H9 (cell line): ENCODE measurements at regions not wholly inside any gene's neighbourhood (a gene's known extent, or its start where the extent isn't known, plus 50 kb on each side); places are given as distances from the start of the nearest gene placed in this dataset.

ENCODE experiments used
- DNase-seq: peaks from one replicate; pipeline ENCODE4 v3.0.0-alpha.2; 2017
- H2AFZ ChIP-seq: one replicate; pipeline ENCODE4 v1.6.1; 2013; ENCODE audit warnings: mild to moderate bottlenecking, low read length, control low read depth, moderate library complexity
- H2AK5ac ChIP-seq: 2 replicates; pipeline ENCODE4 v1.6.1; 2013; ENCODE audit warnings: low read length, control low read depth, mixed read lengths; ENCODE audit not compliant: insufficient read length
- H2BK120ac ChIP-seq: one replicate; pipeline ENCODE4 v1.6.1; 2013; ENCODE audit warnings: low read depth, mild to moderate bottlenecking, low read length, control low read depth, inconsistent platforms; ENCODE audit not compliant: poor library complexity, severe bottlenecking
- H2BK12ac ChIP-seq: 2 replicates; pipeline ENCODE4 v1.6.1; 2013; ENCODE audit warnings: low read length, control low read depth, mixed read lengths, low read depth; ENCODE audit not compliant: insufficient read length
- H2BK15ac ChIP-seq: 2 replicates; pipeline ENCODE4 v1.6.1; 2013; ENCODE audit warnings: low read depth, low read length, control low read depth
- H2BK20ac ChIP-seq: one replicate; pipeline ENCODE4 v1.6.1; 2013; ENCODE audit warnings: low read depth, mild to moderate bottlenecking, low read length, control low read depth, inconsistent platforms; ENCODE audit not compliant: poor library complexity, severe bottlenecking
- H2BK5ac ChIP-seq: 2 replicates; pipeline ENCODE4 v1.6.1; 2013; ENCODE audit warnings: low read length, control low read depth, mixed read lengths; ENCODE audit not compliant: insufficient read length
- H3K14ac ChIP-seq: 2 replicates; pipeline ENCODE4 v1.6.1; 2013; ENCODE audit warnings: low read length, control low read depth; ENCODE audit not compliant: insufficient read depth
- H3K18ac ChIP-seq: 2 replicates; pipeline ENCODE4 v1.6.1; 2013; ENCODE audit warnings: low read depth, mild to moderate bottlenecking, mixed read lengths, low read length, control low read depth; ENCODE audit not compliant: insufficient read length
- H3K23ac ChIP-seq: 2 replicates; pipeline ENCODE4 v1.6.1; 2013; ENCODE audit warnings: low read length, control low read depth, mixed read lengths, low read depth; ENCODE audit not compliant: insufficient read length
- H3K23me2 ChIP-seq: 2 replicates; pipeline ENCODE4 v1.6.1; 2013; ENCODE audit warnings: low read depth, mild to moderate bottlenecking, mixed read lengths, low read length, control low read depth; ENCODE audit not compliant: insufficient read length, poor library complexity, severe bottlenecking
- H3K27ac ChIP-seq: 2 replicates; pipeline ENCODE4 v1.5.1; 2013; ENCODE audit warnings: low read length, control low read depth, mixed read lengths, low read depth; ENCODE audit not compliant: insufficient read length
- H3K27me3 ChIP-seq: 2 replicates; pipeline ENCODE4 v1.6.1; 2013; ENCODE audit warnings: low read length, control low read depth, inconsistent platforms; ENCODE audit not compliant: insufficient read depth
- H3K4ac ChIP-seq: 2 replicates; pipeline ENCODE4 v1.6.1; 2013; ENCODE audit warnings: low read depth, mild to moderate bottlenecking, control low read depth, inconsistent platforms, low read length, moderate library complexity
- H3K4me1 ChIP-seq: 2 replicates; pipeline ENCODE4 v1.6.1; 2013; ENCODE audit warnings: low read length, control low read depth, inconsistent platforms; ENCODE audit not compliant: insufficient read depth
- H3K4me2 ChIP-seq: 2 replicates; pipeline ENCODE4 v1.6.1; 2013; ENCODE audit warnings: low read length, control low read depth, mixed read lengths; ENCODE audit not compliant: insufficient read length, insufficient read depth
- H3K56ac ChIP-seq: 2 replicates; pipeline ENCODE4 v1.6.1; 2013; ENCODE audit warnings: low read depth, mild to moderate bottlenecking, mixed read lengths, low read length, control low read depth; ENCODE audit not compliant: insufficient read length
- H3K79me1 ChIP-seq: 2 replicates; pipeline ENCODE4 v1.6.1; 2013; ENCODE audit warnings: low read depth, mild to moderate bottlenecking, moderate library complexity, low read length, control low read depth, inconsistent platforms; ENCODE audit not compliant: insufficient read depth, poor library complexity, severe bottlenecking
- H3K79me2 ChIP-seq: 2 replicates; pipeline ENCODE4 v1.6.1; 2013; ENCODE audit warnings: low read length, control low read depth, inconsistent platforms; ENCODE audit not compliant: insufficient read depth
- H3K9ac ChIP-seq: 2 replicates; pipeline ENCODE4 v1.6.1; 2013; ENCODE audit warnings: low read length, control low read depth, mixed read lengths; ENCODE audit not compliant: insufficient read length; ENCODE audit errors: extremely low read depth
- H3K9me3 ChIP-seq: one replicate; pipeline ENCODE4 v1.6.1; 2013; ENCODE audit warnings: low read depth, low read length, inconsistent platforms; ENCODE audit not compliant: control insufficient read depth
- H3T11ph ChIP-seq: one replicate; pipeline ENCODE4 v1.6.1; 2013; ENCODE audit warnings: mild to moderate bottlenecking, low read length, control low read depth, inconsistent platforms
- H4K20me1 ChIP-seq: one replicate; pipeline ENCODE4 v1.6.1; 2013; ENCODE audit not compliant: control insufficient read depth, insufficient read length, insufficient read depth
- H4K5ac ChIP-seq: 2 replicates; pipeline ENCODE4 v1.6.1; 2013; ENCODE audit warnings: low read depth, mild to moderate bottlenecking, mixed read lengths, low read length, control low read depth; ENCODE audit not compliant: insufficient read length
- H4K8ac ChIP-seq: replicated peaks from 2 replicates; pipeline ENCODE4 v1.6.1; 2013; ENCODE audit warnings: low read length, control low read depth, mixed read lengths, low read depth; ENCODE audit not compliant: insufficient read length
- H4K91ac ChIP-seq: 2 replicates; pipeline ENCODE4 v1.6.1; 2013; ENCODE audit warnings: low read depth, mild to moderate bottlenecking, moderate library complexity, mixed read lengths, low read length, control low read depth; ENCODE audit not compliant: insufficient read length
- H3K27ac Mint-ChIP-seq, 3 experiments: 2 replicates in 2 of 3; 3 replicates in 1 of 3; pipeline ENCODE4 v1.8.0; 2020 to 2021; ENCODE audit warnings: mixed read lengths in 3 of 3, mild to moderate bottlenecking in 1 of 3, moderate library complexity in 1 of 3
- H3K27me3 Mint-ChIP-seq: 2 replicates; pipeline ENCODE4 v1.8.0; 2021; ENCODE audit warnings: low read depth, mild to moderate bottlenecking, moderate library complexity, mixed read lengths
- H3K36me3 Mint-ChIP-seq, 3 experiments: 2 replicates in 2 of 3; 3 replicates in 1 of 3; pipeline ENCODE4 v1.8.0; 2020 to 2021; ENCODE audit warnings: low read depth in 3 of 3, mixed read lengths in 3 of 3; ENCODE audit not compliant: insufficient read depth in 1 of 3
- H3K4me1 Mint-ChIP-seq, 2 experiments: 2 replicates each; pipeline ENCODE4 v1.8.0; 2020; ENCODE audit warnings: mixed read lengths in 2 of 2
- H3K4me3 Mint-ChIP-seq, 2 experiments: 2 replicates in 1 of 2; 3 replicates in 1 of 2; pipeline ENCODE4 v1.8.0; 2020 to 2021; ENCODE audit warnings: mild to moderate bottlenecking in 2 of 2, mixed read lengths in 2 of 2, moderate library complexity in 1 of 2
- H3K9me3 Mint-ChIP-seq, 2 experiments: 2 replicates in 1 of 2; 3 replicates in 1 of 2; pipeline ENCODE4 v1.8.0; 2020; ENCODE audit warnings: mild to moderate bottlenecking in 2 of 2, mixed read lengths in 2 of 2, moderate library complexity in 1 of 2
- CTCF ChIP-seq: fragments of 200-600 bp; sonication (generic); conservative IDR thresholded peaks from 3 replicates; pipeline ENCODE4 v1.8.0; 2021; ENCODE audit warnings: antibody characterized with exemption, mild to moderate bottlenecking
- WGBS: extraction: QIAGEN DNeasy Blood & Tissue Kit; methylation state at CpG from one replicate; pipeline ENCODE4 v1.1.7; 2013; ENCODE audit warnings: missing lambda C conversion rate, low lambda C conversion rate, mixed read lengths; ENCODE audit not compliant: insufficient read length; ENCODE audit errors: extremely low coverage; 5-methylcytosine and 5-hydroxymethylcytosine counted together

- H3K27me3 Mint-ChIP-seq, result no peaks in the 10 kb centered on the region
- Histone ChIP-seq H3T11ph (no peak overlapping the region), H3K4me1 (peaks cover 2% of the 10 kb centered on the region; the same call in 1 of the 2 replicates), H2AK5ac (no peak overlapping the region), H2AFZ (no peak overlapping the region), H2BK5ac (no peak overlapping the region), H3K9me3 (no peaks in the 10 kb centered on the region), H2BK20ac (no peak overlapping the region), H3K14ac (no peak overlapping the region), H2BK120ac (no peak overlapping the region), H3K27me3 (no peaks in the 10 kb centered on the region), H3K4me2 (no peak overlapping the region), H3K18ac (no peak overlapping the region), H4K20me1 (no peaks in the 10 kb centered on the region), H3K9ac (no peak overlapping the region), H2BK12ac (no peak overlapping the region), H3K23ac (no peak overlapping the region), H4K8ac (no peak overlapping the region), H3K79me1 (no peaks in the 10 kb centered on the region), H2BK15ac (no peak overlapping the region), H3K79me2 (no peaks in the 10 kb centered on the region), H3K4ac (no peak overlapping the region), H3K23me2 (no peaks in the 10 kb centered on the region), H4K91ac (no peak overlapping the region), H3K27ac (no peak overlapping the region), H4K5ac (no peak overlapping the region), H3K56ac (no peak overlapping the region)
- no peaks in the 10 kb centered on the region; a peak in 1 of 7 replicates for H3K36me3 Mint-ChIP-seq
- peak overlapping the region in 1 of 3 experiments; percentile 30; a peak in 1 of 7 replicates for H3K27ac Mint-ChIP-seq
- no peak for TF ChIP-seq CTCF
- no peak for DNase-seq
- H3K9me3 Mint-ChIP-seq, result peaks cover 0 to 2% of the 10 kb centered on the region in 2 experiments; a peak in 2 of 5 replicates
- no peak overlapping the region for H3K4me3 Mint-ChIP-seq
- peaks cover 6% of the 10 kb centered on the region in 2 experiments for H3K4me1 Mint-ChIP-seq
- WGBS, result no CpG with 5 or more reads among the region's 3 CpGs
Observed at GRCh38 chr5:96214442-96215197, 218.4 kb downstream of the PCSK1 start.
